Parathyroid adenoma (tissue), 2 donors: ENCODE measurements at regions not wholly inside any gene's neighbourhood (a gene's known extent, or its start where the extent isn't known, plus 50 kb on each side); places are given as distances from the start of the nearest gene placed in this dataset.
"Not testable (repeated sequence)": the region's sequence is repeated elsewhere in the genome, so short reads cannot be mapped to it uniquely, and the experiment has no call there.

Experiments used
- H2AFZ ChIP-seq: fragments of 300-600 bp; sonication (generic); one replicate; pipeline ENCODE4 v1.7.0; 2017; ENCODE audit warnings: antibody characterized with exemption, mild to moderate bottlenecking
- H3K27ac ChIP-seq: fragments of 300-600 bp; sonication (generic); one replicate; pipeline ENCODE4 v1.7.0; 2017
- H3K27me3 ChIP-seq: fragments of 300-600 bp; sonication (generic); one replicate; pipeline ENCODE4 v1.7.0; 2017; ENCODE audit warnings: low read length; ENCODE audit not compliant: control insufficient read depth, insufficient read depth
- H3K36me3 ChIP-seq: fragments of 300-600 bp; sonication (generic); one replicate; pipeline ENCODE4 v1.7.0; 2017; ENCODE audit warnings: low read length; ENCODE audit not compliant: control insufficient read depth, insufficient read depth
- H3K4me1 ChIP-seq: fragments of 300-600 bp; sonication (generic); one replicate; pipeline ENCODE4 v1.7.0; 2017; ENCODE audit warnings: control low read depth
- H3K4me2 ChIP-seq: fragments of 300-600 bp; sonication (generic); one replicate; pipeline ENCODE4 v1.7.0; 2017; ENCODE audit warnings: low read length
- H3K4me3 ChIP-seq: fragments of 300-600 bp; sonication (generic); one replicate; pipeline ENCODE4 v1.7.0; 2017; ENCODE audit warnings: low read depth, low read length
- H3K79me2 ChIP-seq: fragments of 300-600 bp; sonication (generic); one replicate; pipeline ENCODE4 v1.7.0; 2017; ENCODE audit warnings: control low read depth
- H3K9ac ChIP-seq: fragments of 300-600 bp; sonication (generic); one replicate; pipeline ENCODE4 v1.7.0; 2017; ENCODE audit warnings: mild to moderate bottlenecking
- H3K9me3 ChIP-seq: fragments of 300-600 bp; sonication (generic); one replicate; pipeline ENCODE4 v1.7.0; 2017; ENCODE audit warnings: low read length; ENCODE audit not compliant: control insufficient read depth
- TF ChIP-seq, protein P1 (sequence below): fragments of 300-600 bp; sonication (generic); IDR thresholded peaks from one replicate; pipeline ENCODE4 v1.7.0; 2017; ENCODE audit warnings: antibody characterized with exemption, mild to moderate bottlenecking
- donor health status: primary hyperparathyroidism.

- no peak overlapping the region for H2AFZ ChIP-seq
- TF ChIP-seq, protein P1, sequence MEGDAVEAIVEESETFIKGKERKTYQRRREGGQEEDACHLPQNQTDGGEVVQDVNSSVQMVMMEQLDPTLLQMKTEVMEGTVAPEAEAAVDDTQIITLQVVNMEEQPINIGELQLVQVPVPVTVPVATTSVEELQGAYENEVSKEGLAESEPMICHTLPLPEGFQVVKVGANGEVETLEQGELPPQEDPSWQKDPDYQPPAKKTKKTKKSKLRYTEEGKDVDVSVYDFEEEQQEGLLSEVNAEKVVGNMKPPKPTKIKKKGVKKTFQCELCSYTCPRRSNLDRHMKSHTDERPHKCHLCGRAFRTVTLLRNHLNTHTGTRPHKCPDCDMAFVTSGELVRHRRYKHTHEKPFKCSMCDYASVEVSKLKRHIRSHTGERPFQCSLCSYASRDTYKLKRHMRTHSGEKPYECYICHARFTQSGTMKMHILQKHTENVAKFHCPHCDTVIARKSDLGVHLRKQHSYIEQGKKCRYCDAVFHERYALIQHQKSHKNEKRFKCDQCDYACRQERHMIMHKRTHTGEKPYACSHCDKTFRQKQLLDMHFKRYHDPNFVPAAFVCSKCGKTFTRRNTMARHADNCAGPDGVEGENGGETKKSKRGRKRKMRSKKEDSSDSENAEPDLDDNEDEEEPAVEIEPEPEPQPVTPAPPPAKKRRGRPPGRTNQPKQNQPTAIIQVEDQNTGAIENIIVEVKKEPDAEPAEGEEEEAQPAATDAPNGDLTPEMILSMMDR: no peak
- no peak overlapping the region for H3K27ac ChIP-seq
- H3K9ac ChIP-seq: no peak overlapping the region
- H3K9me3 ChIP-seq: no peaks in the 10 kb centered on the region
- H3K36me3 ChIP-seq: no peaks in the 10 kb centered on the region
- H3K4me2 ChIP-seq: no peak overlapping the region
- H3K79me2 ChIP-seq: no peaks in the 10 kb centered on the region
- H3K4me3 ChIP-seq: no peak overlapping the region
- no peaks in the 10 kb centered on the region for H3K4me1 ChIP-seq
- H3K27me3 ChIP-seq: no peaks in the 10 kb centered on the region
These were observed 74.5 kb downstream of the KATNIP start for GRCh38 chr16:27624154-27625049.

DNA sequence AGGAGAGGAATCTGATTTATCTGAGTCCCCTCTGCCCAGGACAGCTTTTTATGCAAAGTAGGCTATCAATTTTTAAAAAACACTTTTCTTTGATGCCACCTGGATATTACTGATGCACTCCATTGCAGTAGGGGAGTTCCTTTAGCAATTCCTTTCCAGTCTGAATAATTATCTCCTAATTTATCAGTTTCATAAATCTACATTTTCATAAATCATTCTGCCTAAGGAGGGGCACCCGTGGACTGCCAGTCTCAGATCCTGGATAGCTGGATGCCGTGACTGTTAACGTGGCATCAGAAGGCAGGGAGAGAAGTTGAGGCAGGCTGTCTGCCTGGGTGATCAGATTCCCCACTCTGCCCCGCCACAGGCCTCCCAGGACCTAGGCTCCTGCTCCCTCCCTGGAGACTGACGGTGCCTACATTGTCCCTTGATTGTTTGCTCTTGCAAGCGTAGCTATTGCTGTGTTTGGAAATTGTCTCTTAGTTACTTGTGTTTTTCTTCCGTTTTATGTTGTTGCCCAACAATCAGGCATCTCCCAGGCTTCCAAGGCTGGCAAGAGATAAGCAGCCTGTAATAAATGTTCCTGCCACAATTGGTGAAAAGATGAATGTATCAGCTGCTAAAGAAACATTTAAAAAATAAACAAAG is 75.2 kb downstream of the KATNIP start:
- H3K36me3 ChIP-seq: no peaks in the 10 kb centered on the region
- TF ChIP-seq, protein P1: no peak
- no peaks in the 10 kb centered on the region for H3K9me3 ChIP-seq
- H3K27me3 ChIP-seq: no peaks in the 10 kb centered on the region
- H2AFZ ChIP-seq: no peak overlapping the region
- H3K4me1 ChIP-seq: no peaks in the 10 kb centered on the region
- no peak overlapping the region for H3K27ac ChIP-seq
- H3K9ac ChIP-seq: no peak overlapping the region
- no peak overlapping the region for H3K4me3 ChIP-seq
- H3K79me2 ChIP-seq: no peaks in the 10 kb centered on the region
- no peak overlapping the region for H3K4me2 ChIP-seq

- no peak overlapping the region for H3K9ac ChIP-seq
- H3K4me1 ChIP-seq: no peaks in the 10 kb centered on the region
- no peaks in the 10 kb centered on the region for H3K27me3 ChIP-seq
- H3K36me3 ChIP-seq: no peaks in the 10 kb centered on the region
- H3K27ac ChIP-seq: no peak overlapping the region
- no peak overlapping the region for H2AFZ ChIP-seq
- H3K4me3 ChIP-seq: no peak overlapping the region
- TF ChIP-seq, protein P1: no peak
- no peaks in the 10 kb centered on the region for H3K79me2 ChIP-seq
- H3K9me3 ChIP-seq: no peaks in the 10 kb centered on the region
- H3K4me2 ChIP-seq: no peak overlapping the region
These were observed 77.2 kb downstream of the KATNIP start for GRCh38 chr16:27627136-27627535.

GRCh38 chr16:27628241-27628942 is 78.4 kb downstream of the KATNIP start:
- Histone ChIP-seq H3K4me1 (no peaks in the 10 kb centered on the region), H3K79me2 (no peaks in the 10 kb centered on the region), H3K9me3 (no peaks in the 10 kb centered on the region), H3K36me3 (no peaks in the 10 kb centered on the region), H3K27ac (no peak overlapping the region), H3K4me2 (no peak overlapping the region), H3K9ac (no peak overlapping the region), H3K4me3 (no peak overlapping the region), H3K27me3 (no peaks in the 10 kb centered on the region), H2AFZ (no peak overlapping the region)
- TF ChIP-seq, protein P1: no peak

DNA sequence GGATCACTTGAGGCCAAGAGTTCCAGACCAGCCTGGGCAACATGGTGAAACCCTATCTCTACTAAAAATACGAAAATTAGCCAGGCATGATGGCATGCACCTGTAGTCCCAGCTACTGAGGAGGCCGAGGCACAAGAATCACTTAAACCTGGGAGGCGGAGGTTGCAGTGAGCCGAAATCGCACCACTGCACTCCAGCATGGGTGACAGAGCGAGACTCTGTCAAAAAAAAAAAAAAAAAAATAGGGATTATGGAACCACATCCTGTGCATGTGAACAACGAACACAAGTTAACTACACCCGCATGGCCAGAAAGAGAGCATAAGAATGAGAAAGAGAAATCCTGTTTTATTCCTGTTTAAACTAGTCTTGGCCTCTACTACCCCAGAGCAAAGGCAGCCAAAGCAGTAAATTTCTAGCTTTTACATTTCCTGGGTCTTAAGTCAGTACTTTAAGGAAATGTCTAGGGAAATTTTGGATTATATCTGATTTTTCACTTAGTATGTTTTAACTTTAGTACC is 79.1 kb downstream of the KATNIP start:
- H3K36me3 ChIP-seq, H3K4me2 ChIP-seq, H3K27ac ChIP-seq, H3K4me1 ChIP-seq, H3K9me3 ChIP-seq, H2AFZ ChIP-seq, H3K4me3 ChIP-seq, H3K9ac ChIP-seq, H3K27me3 ChIP-seq, H3K79me2 ChIP-seq: not testable (repeated sequence)
